HG02678 (cell line): ENCODE measurements at regions not wholly inside any gene's neighbourhood (a gene's known extent, or its start where the extent isn't known, plus 50 kb on each side); places are given as distances from the start of the nearest gene placed in this dataset.

Experiments used
- ATAC-seq: cut with Tn5 transposase; IDR thresholded peaks from one replicate; pipeline ENCODE4 v1.9.1; 2021; ENCODE audit warnings: mild to moderate bottlenecking, moderate library complexity; ENCODE audit not compliant: unreplicated experiment

GRCh38 chr17:34099859-34100515 lies 155.1 kb upstream of the CCL2 start:
- no peak for ATAC-seq

- no peak for ATAC-seq
Observed at GRCh38 chr17:34107019-34107418, 148.1 kb upstream of the CCL2 start.

GRCh38 chr17:34110315-34110714 lies 144.8 kb upstream of the CCL2 start:
- ATAC-seq, result no peak

- ATAC-seq, result no peak
Observed at GRCh38 chr17:34113089-34113488, 142.0 kb upstream of the CCL2 start.

- no peak for ATAC-seq
Observed at GRCh38 chr17:34114174-34114573, 140.9 kb upstream of the CCL2 start.

- no peak for ATAC-seq
Observed at GRCh38 chr17:34116306-34116705, 138.8 kb upstream of the CCL2 start.

GRCh38 chr17:34117332-34117731 lies 137.8 kb upstream of the CCL2 start:
- no peak for ATAC-seq

- ATAC-seq, result no peak
Observed at GRCh38 chr17:34117811-34118210, 137.3 kb upstream of the CCL2 start.

GRCh38 chr17:34118564-34118963 lies 136.5 kb upstream of the CCL2 start:
- ATAC-seq, result no peak

GRCh38 chr17:34121311-34121710 lies 133.8 kb upstream of the CCL2 start:
- ATAC-seq, result no peak

- no peak for ATAC-seq
Observed at GRCh38 chr17:34122515-34122914, 132.6 kb upstream of the CCL2 start.

GRCh38 chr17:34125010-34125409 lies 130.1 kb upstream of the CCL2 start:
- no peak for ATAC-seq

GRCh38 chr17:34125921-34126320 lies 129.2 kb upstream of the CCL2 start:
- ATAC-seq, result no peak

GRCh38 chr17:34126496-34126895 lies 128.6 kb upstream of the CCL2 start:
- no peak for ATAC-seq

GRCh38 chr17:34126965-34127364 lies 128.1 kb upstream of the CCL2 start:
- ATAC-seq, result no peak

- no peak for ATAC-seq
Observed at GRCh38 chr17:34130544-34130943, 124.5 kb upstream of the CCL2 start.

- no peak for ATAC-seq
Observed at GRCh38 chr17:34131386-34131785, 123.7 kb upstream of the CCL2 start.

GRCh38 chr17:34133350-34133749 lies 121.7 kb upstream of the CCL2 start:
- no peak for ATAC-seq

- no peak for ATAC-seq
Observed at GRCh38 chr17:34135841-34136240, 119.2 kb upstream of the CCL2 start.

- ATAC-seq, result no peak
Observed at GRCh38 chr17:34140006-34140405, 115.1 kb upstream of the CCL2 start.

- ATAC-seq, result no peak
Observed at GRCh38 chr17:34141590-34141989, 113.5 kb upstream of the CCL2 start.

GRCh38 chr17:34143430-34143829 lies 111.7 kb upstream of the CCL2 start:
- no peak for ATAC-seq

GRCh38 chr17:34146440-34147043 lies 108.5 kb upstream of the CCL2 start:
- ATAC-seq, result peak; percentile 65
